ENCODE measurements at regions not wholly inside any gene's neighbourhood (a gene's known extent, or its start where the extent isn't known, plus 50 kb on each side); places are given as distances from the start of the nearest gene placed in this dataset.

DNA sequence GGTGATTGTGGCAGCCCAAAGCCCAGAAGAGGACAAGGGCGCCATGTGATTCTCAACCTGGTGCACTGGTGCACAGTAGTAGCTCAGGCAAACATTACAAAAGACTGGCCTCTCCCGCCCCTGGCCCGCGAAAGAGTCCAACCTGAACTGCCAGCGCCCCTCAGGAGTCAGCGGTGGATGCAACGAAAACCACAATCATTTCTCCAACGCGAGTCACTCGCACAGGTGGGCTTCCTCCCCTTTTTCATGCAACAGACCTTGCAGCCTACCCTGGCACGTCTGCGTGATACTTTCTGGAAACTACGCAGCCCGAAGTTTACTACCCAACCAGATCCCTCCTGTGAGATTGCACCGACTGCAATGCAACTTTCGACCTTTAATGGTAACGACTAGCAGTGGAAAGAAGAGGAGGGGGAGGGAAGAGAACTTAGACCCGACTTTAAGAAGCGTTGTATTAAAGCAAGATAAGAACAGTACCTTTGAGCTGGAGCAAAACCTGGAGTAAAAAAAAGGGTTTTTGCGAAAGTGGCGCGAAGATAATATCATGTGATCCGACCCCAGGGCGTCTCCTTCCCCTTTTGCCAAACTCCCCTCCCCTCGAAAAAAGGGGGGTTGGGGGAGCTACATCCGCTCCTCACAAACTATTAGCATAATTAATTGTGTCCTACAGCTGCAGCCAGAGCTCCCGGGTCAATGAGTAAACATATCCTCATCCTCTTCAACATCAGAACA, 63.3 kb upstream of the CCDC160 start:
- DNase-seq (ENCODE audit: low spot score) = no peak

- no peak for DNase-seq (ENCODE audit: low spot score)
Observed at GRCh38 chrX:134174273-134174660, 62.7 kb upstream of the CCDC160 start.

GRCh38 chrX:134174859-134175258, 62.1 kb upstream of the CCDC160 start:
- DNase-seq (ENCODE audit: low spot score) = no peak

DNA sequence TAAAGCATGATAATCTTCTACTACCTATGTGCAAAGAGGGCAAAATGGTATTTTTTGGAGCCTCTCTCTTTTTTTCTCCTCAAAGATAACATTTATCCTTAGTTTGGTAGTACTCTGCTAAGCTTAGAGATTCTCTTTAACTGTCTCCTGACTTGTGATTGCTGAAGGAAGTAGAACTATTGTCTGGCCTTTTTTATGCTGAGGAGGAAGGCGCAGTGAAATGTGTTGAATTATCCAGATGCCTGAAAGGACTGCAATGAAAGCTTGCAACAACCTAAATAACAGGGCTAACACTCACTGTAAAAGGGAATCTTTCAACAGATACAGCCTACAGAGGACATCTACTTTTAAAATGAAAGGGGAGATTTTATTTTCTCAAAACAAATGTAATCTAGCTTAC, 59.5 kb upstream of the CCDC160 start:
- DNase-seq (ENCODE audit: low spot score) = no peak

DNA sequence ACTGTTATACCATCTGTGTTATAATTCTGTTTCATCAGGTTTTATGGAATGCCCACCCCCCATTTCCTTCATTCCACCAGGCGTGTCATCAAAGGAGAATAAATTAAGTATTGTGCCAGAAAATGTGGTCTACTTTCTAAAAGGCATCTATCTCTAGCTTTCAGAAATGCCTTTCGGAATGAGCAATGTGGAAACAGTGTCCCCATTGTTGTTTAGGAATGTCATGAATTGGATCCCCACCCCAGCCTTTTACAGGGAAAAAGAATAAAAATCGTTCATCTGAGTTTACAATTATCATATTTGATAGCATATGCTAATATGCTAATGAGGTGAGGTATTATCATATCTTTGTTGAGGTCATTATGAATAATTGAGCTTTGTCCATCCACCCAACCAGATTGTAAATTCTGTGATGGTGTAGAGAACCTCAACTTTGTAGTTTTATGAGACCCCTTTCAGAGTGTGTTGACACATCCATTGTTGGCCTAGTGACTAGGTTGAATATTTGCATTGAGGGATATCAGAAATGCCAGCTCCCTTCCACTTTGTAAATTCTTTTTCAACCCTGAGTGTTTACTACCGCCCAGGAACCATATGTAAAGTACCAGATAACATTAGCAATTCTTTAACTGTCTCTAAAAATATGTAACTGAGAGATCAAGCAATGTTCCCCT, 56.2 kb upstream of the CCDC160 start:
- no peak for DNase-seq (ENCODE audit: low spot score)

GRCh38 chrX:134181275-134181660, 55.7 kb upstream of the CCDC160 start:
- no peak for DNase-seq (ENCODE audit: low spot score)

DNA sequence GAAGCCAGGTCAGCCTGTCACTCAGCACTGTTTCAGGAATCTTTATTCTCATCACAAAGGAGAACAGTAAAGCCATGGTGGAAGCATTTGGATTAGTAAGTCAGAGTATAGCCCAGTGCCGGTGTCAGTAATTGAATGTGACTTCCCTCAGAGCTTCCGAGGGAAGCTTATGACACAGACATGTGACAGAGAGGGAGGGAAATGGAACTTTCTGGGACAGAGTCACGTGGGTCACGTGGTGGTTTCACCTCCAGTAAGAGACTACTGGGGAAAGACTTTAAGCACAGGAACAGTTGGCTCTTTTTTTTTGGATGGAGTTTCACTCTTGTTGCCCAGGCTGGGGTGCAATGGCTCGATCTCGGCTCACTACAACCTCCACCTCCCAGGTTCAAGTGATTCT, 53.3 kb upstream of the CCDC160 start:
- DNase-seq (ENCODE audit: low spot score) = no peak

- DNase-seq (ENCODE audit: low spot score) = no peak
Observed at GRCh38 chrX:134184936-134185335, 52.0 kb upstream of the CCDC160 start.

- peak; percentile 86 for DNase-seq (ENCODE audit: low spot score)
Observed at GRCh38 chrX:134186362-134187121, 50.4 kb upstream of the CCDC160 start.

Data from activated CD4-positive, alpha-beta T cell treated with anti-CD3 and anti-CD28 coated beads, Interleukin-2, Interleukin-4, amounts not matched to agents 100 ng/mL and 50 ng/mL, durations not matched to agents 16 hours and 8 hours (primary cell).